ENCODE measurements at regions not wholly inside any gene's neighbourhood (a gene's known extent, or its start where the extent isn't known, plus 50 kb on each side); places are given as distances from the start of the nearest gene placed in this dataset.
"Not testable (repeated sequence)": the region's sequence is repeated elsewhere in the genome, so short reads cannot be mapped to it uniquely, and the experiment has no call there.

GRCh38 chr3:74376323-74376722 lies 238.1 kb downstream of the CNTN3 start:
- H3K4me3 ChIP-seq (ENCODE audit: control insufficient read depth in 1 of 7, extremely low read depth in 1 of 7, insufficient read depth in 4 of 7, low read depth in 2 of 7, low read length in 6 of 7); H3K36me3 ChIP-seq (ENCODE audit: control insufficient read depth in 4 of 4, insufficient read depth in 4 of 4, low read length in 3 of 4); POLR2A ChIA-PET; H3K27ac ChIP-seq (ENCODE audit: insufficient read depth in 1 of 2, low read depth in 1 of 2, low read length in 2 of 2, poor library complexity in 1 of 2, severe bottlenecking in 2 of 2); DNase-seq; H3K9me3 ChIP-seq (ENCODE audit: control extremely low read depth in 1 of 5, control insufficient read depth in 4 of 5, insufficient read depth in 2 of 5, low read depth in 1 of 5, low read length in 4 of 5); CTCF ChIA-PET; H3K27me3 ChIP-seq (replicated peaks in 2 of 5; ENCODE audit: control insufficient read depth in 4 of 5, insufficient read depth in 5 of 5, low read length in 4 of 5); H3K4me1 ChIP-seq (ENCODE audit: control extremely low read depth in 1 of 4, control insufficient read depth in 4 of 4, insufficient read depth in 4 of 4, low read length in 3 of 4): not testable (repeated sequence)
- 94% methylated on average over 2 of the region's 2 CpGs for WGBS (ENCODE audit: insufficient coverage)

- ChIA-PET POLR2A (no interaction called here), CTCF (no interaction called here)
- no peak for DNase-seq
- H3K36me3 ChIP-seq (ENCODE audit: control insufficient read depth in 4 of 4, insufficient read depth in 4 of 4, low read length in 3 of 4), result no peaks in the 10 kb centered on the region
- no peaks in the 10 kb centered on the region for H3K27me3 ChIP-seq (replicated peaks in 2 of 5; ENCODE audit: control insufficient read depth in 4 of 5, insufficient read depth in 5 of 5, low read length in 4 of 5)
- H3K4me1 ChIP-seq (ENCODE audit: control extremely low read depth in 1 of 4, control insufficient read depth in 4 of 4, insufficient read depth in 4 of 4, low read length in 3 of 4), result no peaks in the 10 kb centered on the region
- WGBS (ENCODE audit: insufficient coverage), result 93% methylated on average over 1 of the region's 1 CpG
- H3K4me3 ChIP-seq (ENCODE audit: control insufficient read depth in 1 of 7, extremely low read depth in 1 of 7, insufficient read depth in 4 of 7, low read depth in 2 of 7, low read length in 6 of 7), result no peak overlapping the region
- peaks cover 0 to 2% (median 0%) of the 10 kb centered on the region in 5 experiments for H3K9me3 ChIP-seq (ENCODE audit: control extremely low read depth in 1 of 5, control insufficient read depth in 4 of 5, insufficient read depth in 2 of 5, low read depth in 1 of 5, low read length in 4 of 5)
- H3K27ac ChIP-seq (ENCODE audit: insufficient read depth in 1 of 2, low read depth in 1 of 2, low read length in 2 of 2, poor library complexity in 1 of 2, severe bottlenecking in 2 of 2), result no peak overlapping the region
Measured at GRCh38 chr3:74375653-74376052, 238.8 kb downstream of the CNTN3 start.

GRCh38 chr3:74372743-74373142 lies 241.7 kb downstream of the CNTN3 start:
- 93% methylated on average over 2 of the region's 2 CpGs for WGBS (ENCODE audit: insufficient coverage)
- Histone ChIP-seq H3K36me3 (ENCODE audit: control insufficient read depth in 4 of 4, insufficient read depth in 4 of 4, low read length in 3 of 4) (no peaks in the 10 kb centered on the region), H3K27ac (ENCODE audit: insufficient read depth in 1 of 2, low read depth in 1 of 2, low read length in 2 of 2, poor library complexity in 1 of 2, severe bottlenecking in 2 of 2) (no peak overlapping the region), H3K4me3 (ENCODE audit: control insufficient read depth in 1 of 7, extremely low read depth in 1 of 7, insufficient read depth in 4 of 7, low read depth in 2 of 7, low read length in 6 of 7) (no peak overlapping the region), H3K4me1 (ENCODE audit: control extremely low read depth in 1 of 4, control insufficient read depth in 4 of 4, insufficient read depth in 4 of 4, low read length in 3 of 4) (no peaks in the 10 kb centered on the region), H3K9me3 (ENCODE audit: control extremely low read depth in 1 of 5, control insufficient read depth in 4 of 5, insufficient read depth in 2 of 5, low read depth in 1 of 5, low read length in 4 of 5) (no peaks in the 10 kb centered on the region), H3K27me3 (replicated peaks in 2 of 5; ENCODE audit: control insufficient read depth in 4 of 5, insufficient read depth in 5 of 5, low read length in 4 of 5) (no peaks in the 10 kb centered on the region)
- POLR2A ChIA-PET, result no interaction called here
- no peak for DNase-seq
- CTCF ChIA-PET, result no interaction called here

- Histone ChIP-seq H3K27ac (ENCODE audit: insufficient read depth in 1 of 2, low read depth in 1 of 2, low read length in 2 of 2, poor library complexity in 1 of 2, severe bottlenecking in 2 of 2) (no peak overlapping the region), H3K4me3 (ENCODE audit: control insufficient read depth in 1 of 7, extremely low read depth in 1 of 7, insufficient read depth in 4 of 7, low read depth in 2 of 7, low read length in 6 of 7) (no peak overlapping the region), H3K9me3 (ENCODE audit: control extremely low read depth in 1 of 5, control insufficient read depth in 4 of 5, insufficient read depth in 2 of 5, low read depth in 1 of 5, low read length in 4 of 5) (no peaks in the 10 kb centered on the region), H3K36me3 (ENCODE audit: control insufficient read depth in 4 of 4, insufficient read depth in 4 of 4, low read length in 3 of 4) (no peaks in the 10 kb centered on the region), H3K27me3 (replicated peaks in 2 of 5; ENCODE audit: control insufficient read depth in 4 of 5, insufficient read depth in 5 of 5, low read length in 4 of 5) (no peaks in the 10 kb centered on the region), H3K4me1 (ENCODE audit: control extremely low read depth in 1 of 4, control insufficient read depth in 4 of 4, insufficient read depth in 4 of 4, low read length in 3 of 4) (no peaks in the 10 kb centered on the region)
- ChIA-PET POLR2A (no interaction called here), CTCF (no interaction called here)
- DNase-seq, result no peak
- WGBS (ENCODE audit: insufficient coverage), result no CpG with 5 or more reads among the region's 2 CpGs
Measured at GRCh38 chr3:74370342-74370741, 244.1 kb downstream of the CNTN3 start.

GRCh38 chr3:74366331-74366730 lies 248.1 kb downstream of the CNTN3 start:
- Histone ChIP-seq H3K4me3 (ENCODE audit: control insufficient read depth in 1 of 7, extremely low read depth in 1 of 7, insufficient read depth in 4 of 7, low read depth in 2 of 7, low read length in 6 of 7) (no peak overlapping the region), H3K4me1 (ENCODE audit: control extremely low read depth in 1 of 4, control insufficient read depth in 4 of 4, insufficient read depth in 4 of 4, low read length in 3 of 4) (no peaks in the 10 kb centered on the region), H3K27ac (ENCODE audit: insufficient read depth in 1 of 2, low read depth in 1 of 2, low read length in 2 of 2, poor library complexity in 1 of 2, severe bottlenecking in 2 of 2) (no peak overlapping the region), H3K36me3 (ENCODE audit: control insufficient read depth in 4 of 4, insufficient read depth in 4 of 4, low read length in 3 of 4) (no peaks in the 10 kb centered on the region), H3K27me3 (replicated peaks in 2 of 5; ENCODE audit: control insufficient read depth in 4 of 5, insufficient read depth in 5 of 5, low read length in 4 of 5) (no peaks in the 10 kb centered on the region), H3K9me3 (ENCODE audit: control extremely low read depth in 1 of 5, control insufficient read depth in 4 of 5, insufficient read depth in 2 of 5, low read depth in 1 of 5, low read length in 4 of 5) (no peaks in the 10 kb centered on the region)
- ChIA-PET POLR2A (no interaction called here), CTCF (no interaction called here)
- no peak for DNase-seq
- WGBS (ENCODE audit: insufficient coverage), result no CpG with 5 or more reads among the region's 1 CpG

GRCh38 chr3:74363346-74363745 lies 251.1 kb downstream of the CNTN3 start:
- POLR2A ChIA-PET, result no interaction called here
- Histone ChIP-seq H3K36me3 (ENCODE audit: control insufficient read depth in 4 of 4, insufficient read depth in 4 of 4, low read length in 3 of 4) (no peaks in the 10 kb centered on the region), H3K27ac (ENCODE audit: insufficient read depth in 1 of 2, low read depth in 1 of 2, low read length in 2 of 2, poor library complexity in 1 of 2, severe bottlenecking in 2 of 2) (no peak overlapping the region), H3K9me3 (ENCODE audit: control extremely low read depth in 1 of 5, control insufficient read depth in 4 of 5, insufficient read depth in 2 of 5, low read depth in 1 of 5, low read length in 4 of 5) (no peaks in the 10 kb centered on the region), H3K4me3 (ENCODE audit: control insufficient read depth in 1 of 7, extremely low read depth in 1 of 7, insufficient read depth in 4 of 7, low read depth in 2 of 7, low read length in 6 of 7) (no peak overlapping the region), H3K4me1 (ENCODE audit: control extremely low read depth in 1 of 4, control insufficient read depth in 4 of 4, insufficient read depth in 4 of 4, low read length in 3 of 4) (no peaks in the 10 kb centered on the region), H3K27me3 (replicated peaks in 2 of 5; ENCODE audit: control insufficient read depth in 4 of 5, insufficient read depth in 5 of 5, low read length in 4 of 5) (no peaks in the 10 kb centered on the region)
- no CpG with 5 or more reads among the region's 1 CpG for whole genome bisulfite sequencing (ENCODE audit: insufficient coverage)
- no peak for DNase-seq
- CTCF ChIA-PET, result no interaction called here

GRCh38 chr3:74360406-74360805 lies 254.1 kb downstream of the CNTN3 start:
- no peak for DNase-seq
- Histone ChIP-seq H3K9me3 (ENCODE audit: control extremely low read depth in 1 of 5, control insufficient read depth in 4 of 5, insufficient read depth in 2 of 5, low read depth in 1 of 5, low read length in 4 of 5) (no peaks in the 10 kb centered on the region), H3K27me3 (replicated peaks in 2 of 5; ENCODE audit: control insufficient read depth in 4 of 5, insufficient read depth in 5 of 5, low read length in 4 of 5) (no peaks in the 10 kb centered on the region), H3K36me3 (ENCODE audit: control insufficient read depth in 4 of 4, insufficient read depth in 4 of 4, low read length in 3 of 4) (no peaks in the 10 kb centered on the region), H3K4me1 (ENCODE audit: control extremely low read depth in 1 of 4, control insufficient read depth in 4 of 4, insufficient read depth in 4 of 4, low read length in 3 of 4) (no peaks in the 10 kb centered on the region), H3K27ac (ENCODE audit: insufficient read depth in 1 of 2, low read depth in 1 of 2, low read length in 2 of 2, poor library complexity in 1 of 2, severe bottlenecking in 2 of 2) (no peak overlapping the region), H3K4me3 (ENCODE audit: control insufficient read depth in 1 of 7, extremely low read depth in 1 of 7, insufficient read depth in 4 of 7, low read depth in 2 of 7, low read length in 6 of 7) (no peak overlapping the region)
- ChIA-PET POLR2A (no interaction called here), CTCF (no interaction called here)

GRCh38 chr3:74357881-74358280 lies 256.6 kb downstream of the CNTN3 start:
- Histone ChIP-seq H3K4me1 (ENCODE audit: control extremely low read depth in 1 of 4, control insufficient read depth in 4 of 4, insufficient read depth in 4 of 4, low read length in 3 of 4) (no peaks in the 10 kb centered on the region), H3K4me3 (ENCODE audit: control insufficient read depth in 1 of 7, extremely low read depth in 1 of 7, insufficient read depth in 4 of 7, low read depth in 2 of 7, low read length in 6 of 7) (no peak overlapping the region), H3K27me3 (replicated peaks in 2 of 5; ENCODE audit: control insufficient read depth in 4 of 5, insufficient read depth in 5 of 5, low read length in 4 of 5) (no peaks in the 10 kb centered on the region), H3K36me3 (ENCODE audit: control insufficient read depth in 4 of 4, insufficient read depth in 4 of 4, low read length in 3 of 4) (no peaks in the 10 kb centered on the region), H3K9me3 (ENCODE audit: control extremely low read depth in 1 of 5, control insufficient read depth in 4 of 5, insufficient read depth in 2 of 5, low read depth in 1 of 5, low read length in 4 of 5) (no peaks in the 10 kb centered on the region), H3K27ac (ENCODE audit: insufficient read depth in 1 of 2, low read depth in 1 of 2, low read length in 2 of 2, poor library complexity in 1 of 2, severe bottlenecking in 2 of 2) (no peak overlapping the region)
- WGBS (ENCODE audit: insufficient coverage), result 95% methylated on average over 5 of the region's 6 CpGs
- ChIA-PET CTCF (no interaction called here), POLR2A (no interaction called here)
- no peak for DNase-seq

All from common myeloid progenitor, CD34-positive (primary cell).